Right atrium auricular region (tissue), 2 donors: ENCODE measurements at regions not wholly inside any gene's neighbourhood (a gene's known extent, or its start where the extent isn't known, plus 50 kb on each side); places are given as distances from the start of the nearest gene placed in this dataset.

Experiments used
- DNase-seq: peaks from one replicate; pipeline ENCODE4 v3.0.0-alpha.2; 2019; ENCODE audit warnings: low spot score
- H3K27ac ChIP-seq, 2 donors: fragments of 200-600 bp; sonication (generic); 1 replicate in 1 of 2; 2 replicates in 1 of 2; pipeline ENCODE4 v1.5.1; 2016 to 2019
- H3K27me3 ChIP-seq, 2 donors: fragments of 200-600 bp; sonication (generic); one replicate each; pipeline versions ENCODE4 v1.5.1 to v1.6.0; 2017 to 2019
- H3K36me3 ChIP-seq: fragments of 200-600 bp; sonication (generic); one replicate; pipeline ENCODE4 v1.5.1; 2016
- H3K4me1 ChIP-seq, 2 donors: fragments of 200-600 bp; sonication (generic); one replicate each; pipeline versions ENCODE4 v1.5.1 to v1.6.0; 2017 to 2019
- H3K4me3 ChIP-seq, 2 donors: fragments of 200-600 bp; sonication (generic); 1 replicate in 1 of 2; 2 replicates in 1 of 2; pipeline ENCODE4 v1.5.1; 2017 to 2019; ENCODE audit warnings: mild to moderate bottlenecking in 1 of 2, moderate library complexity in 1 of 2
- H3K9me3 ChIP-seq, 2 donors: fragments of 200-600 bp; sonication (generic); one replicate each; pipeline ENCODE4 v1.5.1; 2019
- TF ChIP-seq, protein P1 (sequence below), 2 donors: fragments of 200-600 bp; sonication (generic); IDR thresholded peaks; one replicate each; pipeline ENCODE4 v1.5.1; 2019; ENCODE audit warnings: antibody characterized with exemption in 2 of 2

DNA sequence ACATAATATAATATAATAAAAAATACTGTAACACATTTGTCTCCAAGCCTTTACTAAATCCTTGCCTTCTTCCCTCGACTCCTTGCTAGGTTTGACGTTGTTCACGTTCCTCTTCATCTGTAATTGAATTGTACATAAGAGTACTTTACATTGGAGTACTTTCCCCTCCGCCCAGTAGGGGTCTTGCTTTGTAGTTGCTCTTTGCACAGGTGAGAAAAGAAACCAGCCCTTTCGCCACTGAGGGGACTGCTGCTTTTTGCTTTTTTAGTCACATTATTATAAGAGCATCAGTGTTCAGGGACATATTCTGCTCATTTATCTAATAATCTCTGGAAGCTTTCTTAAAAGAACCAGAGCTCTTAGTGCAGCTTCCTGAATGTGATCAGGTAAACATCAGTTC lies 115.0 kb downstream of the CETN3 start:
- Histone ChIP-seq H3K9me3 (no peaks in the 10 kb centered on the region), H3K27me3 (no peaks in the 10 kb centered on the region), H3K36me3 (no peaks in the 10 kb centered on the region), H3K4me1 (no peaks in the 10 kb centered on the region), H3K27ac (no peak overlapping the region), H3K4me3 (no peak overlapping the region)
- TF ChIP-seq, protein P1, sequence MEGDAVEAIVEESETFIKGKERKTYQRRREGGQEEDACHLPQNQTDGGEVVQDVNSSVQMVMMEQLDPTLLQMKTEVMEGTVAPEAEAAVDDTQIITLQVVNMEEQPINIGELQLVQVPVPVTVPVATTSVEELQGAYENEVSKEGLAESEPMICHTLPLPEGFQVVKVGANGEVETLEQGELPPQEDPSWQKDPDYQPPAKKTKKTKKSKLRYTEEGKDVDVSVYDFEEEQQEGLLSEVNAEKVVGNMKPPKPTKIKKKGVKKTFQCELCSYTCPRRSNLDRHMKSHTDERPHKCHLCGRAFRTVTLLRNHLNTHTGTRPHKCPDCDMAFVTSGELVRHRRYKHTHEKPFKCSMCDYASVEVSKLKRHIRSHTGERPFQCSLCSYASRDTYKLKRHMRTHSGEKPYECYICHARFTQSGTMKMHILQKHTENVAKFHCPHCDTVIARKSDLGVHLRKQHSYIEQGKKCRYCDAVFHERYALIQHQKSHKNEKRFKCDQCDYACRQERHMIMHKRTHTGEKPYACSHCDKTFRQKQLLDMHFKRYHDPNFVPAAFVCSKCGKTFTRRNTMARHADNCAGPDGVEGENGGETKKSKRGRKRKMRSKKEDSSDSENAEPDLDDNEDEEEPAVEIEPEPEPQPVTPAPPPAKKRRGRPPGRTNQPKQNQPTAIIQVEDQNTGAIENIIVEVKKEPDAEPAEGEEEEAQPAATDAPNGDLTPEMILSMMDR (IDR thresholded peaks at IDR 0.05): no peak
- DNase-seq: no peak

GRCh38 chr5:90293931-90294330 lies 115.6 kb downstream of the CETN3 start:
- TF ChIP-seq, protein P1 (IDR thresholded peaks at IDR 0.05): no peak
- Histone ChIP-seq H3K9me3 (no peaks in the 10 kb centered on the region), H3K27me3 (no peaks in the 10 kb centered on the region), H3K36me3 (no peaks in the 10 kb centered on the region), H3K4me1 (no peaks in the 10 kb centered on the region), H3K27ac (no peak overlapping the region), H3K4me3 (no peak overlapping the region)
- no peak for DNase-seq

DNA sequence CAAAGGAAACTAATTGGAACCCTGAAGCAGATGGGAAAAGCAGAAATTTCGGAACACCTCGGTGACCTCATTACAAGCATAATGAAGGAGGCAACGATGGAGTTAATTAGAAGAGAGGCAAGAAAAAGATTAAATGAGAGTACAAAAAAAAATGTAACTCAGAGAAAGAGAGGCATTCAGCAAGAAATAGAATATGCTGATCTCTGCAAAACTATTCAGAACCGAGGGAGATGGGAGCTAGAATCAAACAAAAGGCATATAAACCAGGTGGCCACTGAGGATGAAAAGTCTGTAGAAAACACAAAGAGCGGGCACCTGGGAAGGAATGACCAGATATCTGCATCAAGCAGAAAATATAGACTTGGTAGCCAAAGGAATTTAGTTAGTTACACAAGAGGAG lies 118.9 kb downstream of the CETN3 start:
- H3K36me3 ChIP-seq: no peaks in the 10 kb centered on the region
- H3K9me3 ChIP-seq: no peaks in the 10 kb centered on the region
- DNase-seq: no peak
- H3K4me3 ChIP-seq: no peak overlapping the region
- TF ChIP-seq, protein P1 (IDR thresholded peaks at IDR 0.05): no peak
- no peaks in the 10 kb centered on the region for H3K27me3 ChIP-seq
- no peak overlapping the region for H3K27ac ChIP-seq
- no peaks in the 10 kb centered on the region for H3K4me1 ChIP-seq

DNA sequence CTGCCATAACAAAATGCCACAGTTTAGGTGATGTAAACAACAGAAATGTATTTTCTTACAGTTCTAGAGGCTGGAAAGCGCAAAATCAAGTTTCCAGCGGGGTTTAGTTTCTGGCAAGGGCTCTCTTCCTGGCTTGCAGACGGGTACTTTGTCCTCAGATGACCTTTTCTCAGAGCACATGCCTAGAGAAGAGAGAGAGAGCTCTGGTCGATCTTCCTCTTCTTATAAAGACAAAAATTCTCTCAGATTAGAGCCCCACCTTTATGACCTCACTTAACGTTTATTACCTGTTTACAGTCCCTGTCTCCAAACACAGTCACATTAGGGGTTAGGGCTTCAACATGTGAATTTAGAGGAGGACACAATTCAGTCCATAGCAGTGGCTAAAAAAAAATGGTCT lies 119.7 kb downstream of the CETN3 start:
- Histone ChIP-seq H3K4me3 (no peak overlapping the region), H3K27me3 (no peaks in the 10 kb centered on the region), H3K9me3 (no peaks in the 10 kb centered on the region), H3K36me3 (no peaks in the 10 kb centered on the region), H3K27ac (no peak overlapping the region), H3K4me1 (no peaks in the 10 kb centered on the region)
- TF ChIP-seq, protein P1 (IDR thresholded peaks at IDR 0.05): no peak
- no peak for DNase-seq

GRCh38 chr5:90287036-90287435 lies 122.5 kb downstream of the CETN3 start:
- no peak overlapping the region for H3K27ac ChIP-seq
- H3K27me3 ChIP-seq: no peaks in the 10 kb centered on the region
- H3K9me3 ChIP-seq: no peaks in the 10 kb centered on the region
- TF ChIP-seq, protein P1 (IDR thresholded peaks at IDR 0.05): no peak
- no peaks in the 10 kb centered on the region for H3K36me3 ChIP-seq
- H3K4me1 ChIP-seq: no peaks in the 10 kb centered on the region
- no peak overlapping the region for H3K4me3 ChIP-seq
- no peak for DNase-seq

DNA sequence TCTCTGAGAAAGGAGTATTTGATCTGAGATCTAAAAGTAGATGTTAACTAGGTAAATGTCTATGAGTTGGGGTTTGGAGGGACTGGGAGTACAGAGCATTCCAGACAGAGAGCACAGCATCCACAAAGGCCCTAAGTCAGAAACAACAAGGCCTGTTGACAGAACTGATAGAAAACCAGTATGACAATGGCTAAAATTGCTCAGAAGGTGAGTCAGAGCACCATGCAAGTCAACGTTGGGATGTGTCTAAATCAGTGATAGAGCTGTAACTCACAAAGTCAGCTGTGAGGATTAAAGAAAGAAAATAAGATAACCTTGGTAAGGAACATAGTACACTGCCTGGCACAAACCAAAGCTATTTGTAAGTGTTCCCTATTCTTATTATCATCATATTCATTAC lies 124.0 kb downstream of the CETN3 start:
- no peak overlapping the region for H3K27ac ChIP-seq
- no peaks in the 10 kb centered on the region for H3K4me1 ChIP-seq
- H3K9me3 ChIP-seq: no peaks in the 10 kb centered on the region

More for the DNA sequence above, 124.0 kb downstream of the CETN3 start:
- no peak for DNase-seq
- H3K4me3 ChIP-seq: no peak overlapping the region
- H3K27me3 ChIP-seq: no peaks in the 10 kb centered on the region
- no peaks in the 10 kb centered on the region for H3K36me3 ChIP-seq
- TF ChIP-seq, protein P1 (IDR thresholded peaks at IDR 0.05): no peak
